GM13977 (cell line): ENCODE measurements at regions not wholly inside any gene's neighbourhood (a gene's known extent, or its start where the extent isn't known, plus 50 kb on each side); places are given as distances from the start of the nearest gene placed in this dataset.

Experiments
- DNase-seq: peaks from one replicate; pipeline ENCODE4 v3.0.0; 2012; ENCODE audit warnings: low spot score
- CTCF ChIP-seq: IDR thresholded peaks from 2 replicates; pipeline ENCODE4 v1.5.1; 2012; ENCODE audit warnings: mild to moderate bottlenecking, control low read depth; ENCODE audit not compliant: insufficient read depth; ENCODE audit errors: extremely low read depth, missing control alignments
- in situ Hi-C: fragments of 300-500 bp; cut with MboI; formaldehyde crosslinking; loops from one replicate; pipeline ENCODE4 v1.12.0; 2022; ENCODE audit warnings: low sequenced_read_pairs, low pct_unique_long_range_greater_than_20kb, mixed read lengths, inconsistent platforms; ENCODE audit not compliant: unreplicated experiment

GRCh38 chr3:11719406-11720303, 75.9 kb upstream of the VGLL4 start:
- no peak for TF ChIP-seq CTCF
- in situ Hi-C loops: no loop called here
- DNase-seq: peak; percentile 89

GRCh38 chr3:11718637-11719405, 75.1 kb upstream of the VGLL4 start:
- peak; percentile 73 for DNase-seq
- no peak for TF ChIP-seq CTCF
- in situ Hi-C loops: no loop called here

- TF ChIP-seq CTCF: no peak
- DNase-seq: no peak
- in situ Hi-C loops: no loop called here
Measured at GRCh38 chr3:11717768-11718636, 74.3 kb upstream of the VGLL4 start.

GRCh38 chr3:11717301-11717700, 73.6 kb upstream of the VGLL4 start:
- in situ Hi-C loops: no loop called here
- DNase-seq: no peak
- TF ChIP-seq CTCF: no peak

GRCh38 chr3:11716573-11717290, 73.0 kb upstream of the VGLL4 start:
- TF ChIP-seq CTCF: no peak
- DNase-seq: no peak
- in situ Hi-C loops: no loop called here
